ENCODE measurements at regions not wholly inside any gene's neighbourhood (a gene's known extent, or its start where the extent isn't known, plus 50 kb on each side); places are given as distances from the start of the nearest gene placed in this dataset.

GRCh38 chr13:34764246-34764645 lies 177.8 kb upstream of the NBEA start:
- TF ChIP-seq, protein P1, sequence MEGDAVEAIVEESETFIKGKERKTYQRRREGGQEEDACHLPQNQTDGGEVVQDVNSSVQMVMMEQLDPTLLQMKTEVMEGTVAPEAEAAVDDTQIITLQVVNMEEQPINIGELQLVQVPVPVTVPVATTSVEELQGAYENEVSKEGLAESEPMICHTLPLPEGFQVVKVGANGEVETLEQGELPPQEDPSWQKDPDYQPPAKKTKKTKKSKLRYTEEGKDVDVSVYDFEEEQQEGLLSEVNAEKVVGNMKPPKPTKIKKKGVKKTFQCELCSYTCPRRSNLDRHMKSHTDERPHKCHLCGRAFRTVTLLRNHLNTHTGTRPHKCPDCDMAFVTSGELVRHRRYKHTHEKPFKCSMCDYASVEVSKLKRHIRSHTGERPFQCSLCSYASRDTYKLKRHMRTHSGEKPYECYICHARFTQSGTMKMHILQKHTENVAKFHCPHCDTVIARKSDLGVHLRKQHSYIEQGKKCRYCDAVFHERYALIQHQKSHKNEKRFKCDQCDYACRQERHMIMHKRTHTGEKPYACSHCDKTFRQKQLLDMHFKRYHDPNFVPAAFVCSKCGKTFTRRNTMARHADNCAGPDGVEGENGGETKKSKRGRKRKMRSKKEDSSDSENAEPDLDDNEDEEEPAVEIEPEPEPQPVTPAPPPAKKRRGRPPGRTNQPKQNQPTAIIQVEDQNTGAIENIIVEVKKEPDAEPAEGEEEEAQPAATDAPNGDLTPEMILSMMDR (IDR thresholded peaks at IDR 0.05) = no peak
- no peak for TF ChIP-seq EZH2 (IDR thresholded peaks at IDR 0.05; ENCODE audit: borderline replicate concordance, insufficient read depth, low read depth, low read length, poor library complexity, severe bottlenecking)
